ENCODE measurements at regions not wholly inside any gene's neighbourhood (a gene's known extent, or its start where the extent isn't known, plus 50 kb on each side); places are given as distances from the start of the nearest gene placed in this dataset.
"Not testable (repeated sequence)": the region's sequence is repeated elsewhere in the genome, so short reads cannot be mapped to it uniquely, and the experiment has no call there.

- H3K9me3 ChIP-seq (ENCODE audit: control insufficient read depth, low read depth, low read length); H3K79me2 ChIP-seq (ENCODE audit: control insufficient read depth, insufficient read depth, low read length); DNase-seq (ENCODE audit: low read depth, low spot score); H3K9me1 ChIP-seq (ENCODE audit: control insufficient read depth, extremely low read depth, insufficient read depth, low read length); H3K4me2 ChIP-seq (ENCODE audit: control insufficient read depth, extremely low read depth, insufficient read depth, low read depth, low read length); dilution Hi-C loops (cut with MboI; ENCODE audit: extremely low pct_ligation_motif_present, low sequenced_read_pairs); H3K4me1 ChIP-seq (ENCODE audit: control insufficient read depth, extremely low read depth, insufficient read depth, low read length); H3K27ac ChIP-seq (ENCODE audit: control insufficient read depth, insufficient read depth, low read length); H2AFZ ChIP-seq (ENCODE audit: control insufficient read depth, low read length); H3K36me3 ChIP-seq (ENCODE audit: control insufficient read depth in 2 of 2, extremely low read depth in 1 of 2, insufficient read depth in 2 of 2, low read length in 2 of 2); H4K20me1 ChIP-seq (ENCODE audit: control insufficient read depth, extremely low read depth, insufficient read depth, low read length); FAIRE-seq; H3K4me3 ChIP-seq (ENCODE audit: control insufficient read depth in 2 of 3, extremely low read depth in 1 of 3, insufficient read depth in 2 of 3, low read depth in 1 of 3, low read length in 3 of 3); H3K27me3 ChIP-seq (ENCODE audit: control insufficient read depth, extremely low read depth, insufficient read depth, low read length); H3K9ac ChIP-seq (ENCODE audit: control insufficient read depth, extremely low read depth, insufficient read depth, low read length): not testable (repeated sequence)
Measured at GRCh38 chr22:16388127-16388526, 204.5 kb downstream of the CCT8L2 start.

- H3K9me1 ChIP-seq (ENCODE audit: control insufficient read depth, extremely low read depth, insufficient read depth, low read length); H3K4me3 ChIP-seq (ENCODE audit: control insufficient read depth in 2 of 3, extremely low read depth in 1 of 3, insufficient read depth in 2 of 3, low read depth in 1 of 3, low read length in 3 of 3); H3K36me3 ChIP-seq (ENCODE audit: control insufficient read depth in 2 of 2, extremely low read depth in 1 of 2, insufficient read depth in 2 of 2, low read length in 2 of 2); H4K20me1 ChIP-seq (ENCODE audit: control insufficient read depth, extremely low read depth, insufficient read depth, low read length); dilution Hi-C loops (cut with MboI; ENCODE audit: extremely low pct_ligation_motif_present, low sequenced_read_pairs); H3K27me3 ChIP-seq (ENCODE audit: control insufficient read depth, extremely low read depth, insufficient read depth, low read length); H3K27ac ChIP-seq (ENCODE audit: control insufficient read depth, insufficient read depth, low read length); H3K9ac ChIP-seq (ENCODE audit: control insufficient read depth, extremely low read depth, insufficient read depth, low read length); FAIRE-seq; H3K9me3 ChIP-seq (ENCODE audit: control insufficient read depth, low read depth, low read length); H2AFZ ChIP-seq (ENCODE audit: control insufficient read depth, low read length); DNase-seq (ENCODE audit: low read depth, low spot score); H3K79me2 ChIP-seq (ENCODE audit: control insufficient read depth, insufficient read depth, low read length); H3K4me2 ChIP-seq (ENCODE audit: control insufficient read depth, extremely low read depth, insufficient read depth, low read depth, low read length); H3K4me1 ChIP-seq (ENCODE audit: control insufficient read depth, extremely low read depth, insufficient read depth, low read length): not testable (repeated sequence)
- peak; percentile 56 for TF ChIP-seq EZH2 (IDR thresholded peaks at IDR 0.05; ENCODE audit: low read length)
Measured at GRCh38 chr22:16387543-16387942, 205.1 kb downstream of the CCT8L2 start.

- no peak for TF ChIP-seq CTCF (optimal IDR thresholded peaks at IDR 0.05 in 1 of 3, IDR thresholded peaks at IDR 0.05 in 1 of 3, conservative IDR thresholded peaks at IDR 0.05 in 1 of 3; ENCODE audit: extremely low read depth in 1 of 3, insufficient read depth in 2 of 3, low read length in 3 of 3)
- no peak for TF ChIP-seq EZH2 (IDR thresholded peaks at IDR 0.05; ENCODE audit: low read length)
- DNase-seq (ENCODE audit: low read depth, low spot score), result no peak
Measured at GRCh38 chr22:16387088-16387487, 205.5 kb downstream of the CCT8L2 start.

GRCh38 chr22:16361328-16361727 lies 231.3 kb downstream of the CCT8L2 start:
- H2AFZ ChIP-seq (ENCODE audit: control insufficient read depth, low read length); H3K4me3 ChIP-seq (ENCODE audit: control insufficient read depth in 2 of 3, extremely low read depth in 1 of 3, insufficient read depth in 2 of 3, low read depth in 1 of 3, low read length in 3 of 3); H3K27me3 ChIP-seq (ENCODE audit: control insufficient read depth, extremely low read depth, insufficient read depth, low read length); H3K9me3 ChIP-seq (ENCODE audit: control insufficient read depth, low read depth, low read length); H3K9ac ChIP-seq (ENCODE audit: control insufficient read depth, extremely low read depth, insufficient read depth, low read length); H4K20me1 ChIP-seq (ENCODE audit: control insufficient read depth, extremely low read depth, insufficient read depth, low read length); FAIRE-seq; dilution Hi-C loops (cut with MboI; ENCODE audit: extremely low pct_ligation_motif_present, low sequenced_read_pairs); H3K27ac ChIP-seq (ENCODE audit: control insufficient read depth, insufficient read depth, low read length); H3K79me2 ChIP-seq (ENCODE audit: control insufficient read depth, insufficient read depth, low read length); DNase-seq (ENCODE audit: low read depth, low spot score); H3K36me3 ChIP-seq (ENCODE audit: control insufficient read depth in 2 of 2, extremely low read depth in 1 of 2, insufficient read depth in 2 of 2, low read length in 2 of 2); H3K4me1 ChIP-seq (ENCODE audit: control insufficient read depth, extremely low read depth, insufficient read depth, low read length); H3K9me1 ChIP-seq (ENCODE audit: control insufficient read depth, extremely low read depth, insufficient read depth, low read length); H3K4me2 ChIP-seq (ENCODE audit: control insufficient read depth, extremely low read depth, insufficient read depth, low read depth, low read length): not testable (repeated sequence)

More at GRCh38 chr22:16387088-16387487, 205.5 kb downstream of the CCT8L2 start:
- no peak overlapping the region for H3K27ac ChIP-seq (ENCODE audit: control insufficient read depth, insufficient read depth, low read length)
- H3K4me1 ChIP-seq (ENCODE audit: control insufficient read depth, extremely low read depth, insufficient read depth, low read length), result no peaks in the 10 kb centered on the region
- dilution Hi-C loops (cut with MboI; ENCODE audit: extremely low pct_ligation_motif_present, low sequenced_read_pairs), result no loop called here
- peaks cover 4% of the 10 kb centered on the region for H3K27me3 ChIP-seq (ENCODE audit: control insufficient read depth, extremely low read depth, insufficient read depth, low read length)
- no peak overlapping the region for H3K4me3 ChIP-seq (ENCODE audit: control insufficient read depth in 2 of 3, extremely low read depth in 1 of 3, insufficient read depth in 2 of 3, low read depth in 1 of 3, low read length in 3 of 3)
- H4K20me1 ChIP-seq (ENCODE audit: control insufficient read depth, extremely low read depth, insufficient read depth, low read length), result no peaks in the 10 kb centered on the region
- no peak overlapping the region for H2AFZ ChIP-seq (ENCODE audit: control insufficient read depth, low read length)
- no peaks in the 10 kb centered on the region for H3K9me1 ChIP-seq (ENCODE audit: control insufficient read depth, extremely low read depth, insufficient read depth, low read length)
- no peaks in the 10 kb centered on the region for H3K36me3 ChIP-seq (ENCODE audit: control insufficient read depth in 2 of 2, extremely low read depth in 1 of 2, insufficient read depth in 2 of 2, low read length in 2 of 2)
- no peak overlapping the region for H3K9ac ChIP-seq (ENCODE audit: control insufficient read depth, extremely low read depth, insufficient read depth, low read length)
- FAIRE-seq, result no peak
- H3K4me2 ChIP-seq (ENCODE audit: control insufficient read depth, extremely low read depth, insufficient read depth, low read depth, low read length), result no peak overlapping the region
- H3K79me2 ChIP-seq (ENCODE audit: control insufficient read depth, insufficient read depth, low read length), result no peaks in the 10 kb centered on the region
- no peaks in the 10 kb centered on the region for H3K9me3 ChIP-seq (ENCODE audit: control insufficient read depth, low read depth, low read length)
